ENCODE measurements at regions not wholly inside any gene's neighbourhood (a gene's known extent, or its start where the extent isn't known, plus 50 kb on each side); places are given as distances from the start of the nearest gene placed in this dataset.

DNA sequence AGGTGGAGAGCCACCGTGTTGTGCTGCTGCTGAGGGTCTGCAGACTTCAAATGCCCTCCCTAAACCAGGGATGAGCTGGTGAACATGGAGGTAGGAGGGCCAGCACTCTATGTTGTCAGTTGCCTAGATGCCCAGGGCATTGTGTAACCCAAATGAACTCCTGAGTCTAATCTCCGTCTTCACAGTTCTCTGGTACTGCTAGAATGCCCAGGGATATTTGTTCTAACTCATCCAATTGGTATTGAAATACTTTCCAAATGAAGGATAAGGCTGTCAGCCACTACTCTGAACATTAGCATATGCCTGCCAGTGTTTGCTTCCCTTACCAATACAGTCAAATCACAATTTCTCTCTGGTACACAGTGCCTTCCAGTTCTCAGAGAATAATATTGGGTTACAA, 492.6 kb downstream of the SLC4A3 start:
- FAIRE-seq, result no peak
- no peak for DNase-seq (ENCODE audit: insufficient read length, low spot score)
- TF ChIP-seq SPI1 (IDR thresholded peaks at IDR 0.05; ENCODE audit: low read depth, low read length) (no peak), POLR2A (IDR thresholded peaks at IDR 0.05; ENCODE audit: low read depth, low read length) (no peak), PAX5 (IDR thresholded peaks at IDR 0.05; ENCODE audit: insufficient read depth, low read length, severe bottlenecking) (no peak), TAF1 (IDR thresholded peaks at IDR 0.05; ENCODE audit: low read depth, low read length) (no peak), POLR2AphosphoS5 (IDR thresholded peaks at IDR 0.05; ENCODE audit: low read depth, low read length) (no peak), POU2F2 (IDR thresholded peaks at IDR 0.05; ENCODE audit: low read depth, low read length) (no peak)

GRCh38 chr2:220123751-220124150, 496.3 kb downstream of the SLC4A3 start:
- no peak for DNase-seq (ENCODE audit: insufficient read length, low spot score)
- TF ChIP-seq POLR2AphosphoS5 (IDR thresholded peaks at IDR 0.05; ENCODE audit: low read depth, low read length) (no peak), POU2F2 (IDR thresholded peaks at IDR 0.05; ENCODE audit: low read depth, low read length) (no peak), SPI1 (IDR thresholded peaks at IDR 0.05; ENCODE audit: low read depth, low read length) (no peak), TAF1 (IDR thresholded peaks at IDR 0.05; ENCODE audit: low read depth, low read length) (no peak), POLR2A (IDR thresholded peaks at IDR 0.05; ENCODE audit: low read depth, low read length) (no peak), PAX5 (IDR thresholded peaks at IDR 0.05; ENCODE audit: insufficient read depth, low read length, severe bottlenecking) (no peak)
- no peak for FAIRE-seq

DNA sequence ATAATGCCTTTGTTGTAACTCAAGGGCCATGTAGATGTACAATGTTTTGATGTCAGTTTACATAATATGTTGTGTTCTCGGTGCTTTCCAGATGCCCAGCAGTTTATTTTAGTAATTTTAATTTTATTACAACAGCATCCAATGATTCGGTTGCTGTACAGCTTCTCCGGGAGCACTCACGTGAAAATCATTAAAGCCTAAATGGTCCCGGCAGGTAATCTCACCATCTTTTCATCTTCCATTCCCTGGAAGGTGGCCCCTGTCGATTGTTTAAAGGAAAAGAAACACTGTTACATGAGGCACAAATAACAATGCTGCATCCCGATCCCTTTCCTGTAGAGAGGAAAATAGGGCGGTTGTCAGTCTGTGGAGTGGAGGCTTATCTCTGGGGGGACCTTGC, 498.1 kb downstream of the SLC4A3 start:
- FAIRE-seq, result no peak
- no peak for TF ChIP-seq POU2F2 (IDR thresholded peaks at IDR 0.05; ENCODE audit: low read depth, low read length)
- no peak for TF ChIP-seq TAF1 (IDR thresholded peaks at IDR 0.05; ENCODE audit: low read depth, low read length)
- no peak for TF ChIP-seq POLR2A (IDR thresholded peaks at IDR 0.05; ENCODE audit: low read depth, low read length)
- no peak for TF ChIP-seq POLR2AphosphoS5 (IDR thresholded peaks at IDR 0.05; ENCODE audit: low read depth, low read length)
- TF ChIP-seq PAX5 (IDR thresholded peaks at IDR 0.05; ENCODE audit: insufficient read depth, low read length, severe bottlenecking), result no peak
- no peak for TF ChIP-seq SPI1 (IDR thresholded peaks at IDR 0.05; ENCODE audit: low read depth, low read length)

DNA sequence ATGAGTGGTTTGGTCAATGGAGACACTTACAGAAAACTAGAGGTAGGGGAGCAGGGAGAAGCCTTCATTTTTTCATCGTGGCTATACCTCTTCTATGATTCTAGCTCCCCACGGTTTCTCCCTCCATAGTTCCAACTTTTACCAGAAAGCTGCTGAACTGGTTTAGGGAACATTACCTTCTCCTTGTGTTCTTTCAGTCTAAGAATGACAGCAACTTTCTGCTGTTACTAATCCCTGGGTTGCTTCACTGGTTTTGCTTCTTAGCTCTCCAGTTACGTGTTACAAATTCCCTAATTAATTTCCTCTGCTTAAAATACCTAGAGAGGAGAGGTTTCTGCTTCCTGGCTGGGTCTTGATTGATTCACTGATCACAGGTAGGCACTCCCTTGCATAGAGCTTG, 499.9 kb downstream of the SLC4A3 start:
- DNase-seq (ENCODE audit: insufficient read length, low spot score), result no peak
- no peak for FAIRE-seq
- TF ChIP-seq POLR2AphosphoS5 (IDR thresholded peaks at IDR 0.05; ENCODE audit: low read depth, low read length) (no peak), SPI1 (IDR thresholded peaks at IDR 0.05; ENCODE audit: low read depth, low read length) (no peak), POU2F2 (IDR thresholded peaks at IDR 0.05; ENCODE audit: low read depth, low read length) (no peak), TAF1 (IDR thresholded peaks at IDR 0.05; ENCODE audit: low read depth, low read length) (no peak), PAX5 (IDR thresholded peaks at IDR 0.05; ENCODE audit: insufficient read depth, low read length, severe bottlenecking) (no peak), POLR2A (IDR thresholded peaks at IDR 0.05; ENCODE audit: low read depth, low read length) (no peak)

More for the DNA sequence above, 498.1 kb downstream of the SLC4A3 start:
- DNase-seq (ENCODE audit: insufficient read length, low spot score), result no peak

DNA sequence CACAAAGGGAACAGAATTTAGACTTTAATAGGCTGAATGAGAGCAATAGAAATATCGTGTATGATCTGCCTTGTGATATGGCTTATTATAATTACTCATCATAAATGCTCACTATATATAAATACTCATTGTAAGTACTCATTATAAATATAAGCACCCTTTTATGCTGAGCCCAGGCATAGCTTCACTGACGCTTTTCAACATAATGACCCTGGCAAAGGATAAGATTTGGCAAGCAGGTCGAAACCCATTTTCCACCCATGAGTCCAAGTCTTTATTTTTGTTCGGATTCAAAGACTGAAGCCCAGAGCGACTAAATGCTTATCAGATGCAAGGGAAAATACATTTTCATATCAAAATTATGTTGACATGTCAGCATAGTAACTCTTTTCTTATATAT, 500.4 kb downstream of the SLC4A3 start:
- TF ChIP-seq POLR2A (IDR thresholded peaks at IDR 0.05; ENCODE audit: low read depth, low read length) (no peak), POLR2AphosphoS5 (IDR thresholded peaks at IDR 0.05; ENCODE audit: low read depth, low read length) (no peak), SPI1 (IDR thresholded peaks at IDR 0.05; ENCODE audit: low read depth, low read length) (no peak), POU2F2 (IDR thresholded peaks at IDR 0.05; ENCODE audit: low read depth, low read length) (no peak), TAF1 (IDR thresholded peaks at IDR 0.05; ENCODE audit: low read depth, low read length) (no peak), PAX5 (IDR thresholded peaks at IDR 0.05; ENCODE audit: insufficient read depth, low read length, severe bottlenecking) (no peak)
- DNase-seq (ENCODE audit: insufficient read length, low spot score) (no peak), FAIRE-seq (no peak)

GRCh38 chr2:220129391-220129790, 502.0 kb downstream of the SLC4A3 start:
- no peak for DNase-seq (ENCODE audit: insufficient read length, low spot score)
- no peak for FAIRE-seq
- no peak for TF ChIP-seq POLR2AphosphoS5 (IDR thresholded peaks at IDR 0.05; ENCODE audit: low read depth, low read length)
- no peak for TF ChIP-seq PAX5 (IDR thresholded peaks at IDR 0.05; ENCODE audit: insufficient read depth, low read length, severe bottlenecking)
- no peak for TF ChIP-seq POU2F2 (IDR thresholded peaks at IDR 0.05; ENCODE audit: low read depth, low read length)
- TF ChIP-seq TAF1 (IDR thresholded peaks at IDR 0.05; ENCODE audit: low read depth, low read length), result no peak
- TF ChIP-seq POLR2A (IDR thresholded peaks at IDR 0.05; ENCODE audit: low read depth, low read length), result no peak
- no peak for TF ChIP-seq SPI1 (IDR thresholded peaks at IDR 0.05; ENCODE audit: low read depth, low read length)

GRCh38 chr2:220134756-220135534, 507.5 kb downstream of the SLC4A3 start:
- DNase-seq (ENCODE audit: insufficient read length, low spot score), result no peak
- no peak for TF ChIP-seq SPI1 (IDR thresholded peaks at IDR 0.05; ENCODE audit: low read depth, low read length)
- FAIRE-seq, result no peak

- DNase-seq (ENCODE audit: insufficient read length, low spot score), result no peak
- TF ChIP-seq SPI1 (IDR thresholded peaks at IDR 0.05; ENCODE audit: low read depth, low read length) (no peak), POLR2A (IDR thresholded peaks at IDR 0.05; ENCODE audit: low read depth, low read length) (no peak), PAX5 (IDR thresholded peaks at IDR 0.05; ENCODE audit: insufficient read depth, low read length, severe bottlenecking) (no peak), TAF1 (IDR thresholded peaks at IDR 0.05; ENCODE audit: low read depth, low read length) (no peak), POU2F2 (IDR thresholded peaks at IDR 0.05; ENCODE audit: low read depth, low read length) (no peak), POLR2AphosphoS5 (IDR thresholded peaks at IDR 0.05; ENCODE audit: low read depth, low read length) (no peak)
- no peak for FAIRE-seq
Measured at GRCh38 chr2:220143336-220143735, 515.9 kb downstream of the SLC4A3 start.

- no peak for TF ChIP-seq POU2F2 (IDR thresholded peaks at IDR 0.05; ENCODE audit: low read depth, low read length)
- FAIRE-seq, result no peak
- no peak for DNase-seq (ENCODE audit: insufficient read length, low spot score)
Measured at GRCh38 chr2:220144411-220144810, 517.0 kb downstream of the SLC4A3 start.
